AG09319 (cell line): ENCODE measurements at regions not wholly inside any gene's neighbourhood (a gene's known extent, or its start where the extent isn't known, plus 50 kb on each side); places are given as distances from the start of the nearest gene placed in this dataset.
"Not testable (repeated sequence)": the region's sequence is repeated elsewhere in the genome, so short reads cannot be mapped to it uniquely, and the experiment has no call there.

Experiments used
- DNase-seq: peaks from one replicate; pipeline ENCODE4 v3.0.0-alpha.2; 2010; ENCODE audit warnings: low read depth; ENCODE audit errors: extremely low read depth
- CTCF ChIP-seq: IDR thresholded peaks from 2 replicates; pipeline ENCODE4 v1.5.1; 2011; ENCODE audit warnings: low read depth, mild to moderate bottlenecking, inconsistent platforms, low read length, moderate library complexity

- no peak for TF ChIP-seq CTCF
- DNase-seq: no peak
These were observed 157.7 kb downstream of the MTERF1 start for GRCh38 chr7:91722831-91723230.

GRCh38 chr7:91729046-91729445 is 151.5 kb downstream of the MTERF1 start:
- DNase-seq: not testable (repeated sequence)

GRCh38 chr7:91731976-91732375 is 148.5 kb downstream of the MTERF1 start:
- DNase-seq: no peak
- no peak for TF ChIP-seq CTCF

GRCh38 chr7:91749418-91749817 is 131.1 kb downstream of the MTERF1 start:
- TF ChIP-seq CTCF: no peak
- DNase-seq: no peak

GRCh38 chr7:91750091-91750490 is 130.4 kb downstream of the MTERF1 start:
- TF ChIP-seq CTCF: no peak
- no peak for DNase-seq

GRCh38 chr7:91752102-91752501 is 128.4 kb downstream of the MTERF1 start:
- no peak for DNase-seq
- no peak for TF ChIP-seq CTCF

GRCh38 chr7:91754280-91754679 is 126.2 kb downstream of the MTERF1 start:
- not testable (repeated sequence) for DNase-seq

GRCh38 chr7:91755121-91755520 is 125.4 kb downstream of the MTERF1 start:
- not testable (repeated sequence) for DNase-seq

- no peak for DNase-seq
- TF ChIP-seq CTCF: no peak
These were observed 121.2 kb downstream of the MTERF1 start for GRCh38 chr7:91759205-91759863.
